HG03457 (cell line): ENCODE measurements at regions not wholly inside any gene's neighbourhood (a gene's known extent, or its start where the extent isn't known, plus 50 kb on each side); places are given as distances from the start of the nearest gene placed in this dataset.

Experiments
- ATAC-seq: cut with Tn5 transposase; IDR thresholded peaks from one replicate; pipeline ENCODE4 v1.9.1; 2021; ENCODE audit warnings: moderate number of reproducible peaks; ENCODE audit not compliant: unreplicated experiment

DNA sequence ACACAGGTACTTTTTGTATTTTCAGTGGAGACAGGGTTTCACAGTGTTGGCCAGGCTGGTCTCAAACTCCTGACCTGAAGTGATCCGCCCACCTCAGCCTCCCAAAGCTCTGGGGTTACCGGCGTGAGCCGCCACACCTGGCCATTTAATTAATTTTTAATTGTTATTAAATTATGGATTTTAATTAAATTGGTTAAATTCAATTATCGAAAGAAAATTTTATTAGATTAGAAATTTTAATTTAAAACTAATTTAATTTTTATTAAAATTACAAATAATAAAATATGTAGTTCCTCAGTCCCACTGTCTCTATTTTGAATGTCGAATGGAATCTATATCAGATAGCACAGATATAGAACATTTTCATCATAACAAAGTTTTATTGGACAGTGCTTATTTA lies 416.5 kb downstream of the GABRG2 start:
- ATAC-seq, result no peak

- no peak for ATAC-seq
Measured at GRCh38 chr5:162484986-162485385, 417.4 kb downstream of the GABRG2 start.

- ATAC-seq, result no peak
Measured at GRCh38 chr5:162485666-162486292, 418.2 kb downstream of the GABRG2 start.

DNA sequence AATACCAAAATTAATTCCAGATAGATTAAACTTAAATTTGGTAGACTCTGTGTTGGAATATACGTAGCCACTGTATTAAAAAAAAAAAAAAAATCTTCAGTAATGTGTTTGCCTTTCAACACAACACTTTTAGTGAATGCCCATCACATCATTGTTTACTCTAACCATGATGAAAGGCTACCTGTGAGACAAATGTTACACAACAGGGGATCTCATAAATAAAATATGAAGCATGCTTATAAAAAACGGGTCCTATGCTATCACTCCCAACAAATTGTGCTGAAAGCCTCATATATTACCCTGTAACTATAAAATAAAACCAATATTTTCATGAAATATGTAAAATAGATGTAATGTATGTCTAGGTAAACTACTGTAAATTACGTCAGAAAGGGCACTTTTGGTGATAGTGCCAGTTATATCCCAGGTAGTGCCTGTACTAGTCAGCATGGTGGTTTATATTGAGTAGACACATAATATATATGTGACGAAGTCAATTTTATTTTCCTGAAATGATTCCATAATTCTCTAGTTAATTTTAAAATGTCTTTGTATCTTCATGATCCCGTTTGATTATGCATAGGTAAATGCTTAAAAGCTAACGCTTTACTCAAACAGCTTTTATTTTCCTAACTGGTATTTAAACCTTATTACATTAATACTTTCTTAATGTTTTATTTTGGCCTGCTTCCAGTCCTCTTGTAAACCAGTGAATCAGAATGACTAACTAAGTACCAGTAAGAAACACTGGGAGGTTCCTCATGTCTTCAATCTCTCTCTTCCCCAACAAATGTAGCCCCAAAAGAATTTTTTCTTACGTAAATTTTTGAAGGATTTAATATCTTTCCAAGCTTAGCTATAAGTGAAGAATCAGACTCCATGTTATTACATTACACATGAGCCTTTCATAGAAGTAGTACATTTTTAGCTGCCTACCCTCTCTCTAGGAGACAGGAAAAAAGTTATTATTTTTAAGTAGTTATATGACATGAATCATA lies 420.3 kb downstream of the GABRG2 start:
- ATAC-seq, result no peak

GRCh38 chr5:162496100-162496808 lies 428.7 kb downstream of the GABRG2 start:
- ATAC-seq, result no peak

DNA sequence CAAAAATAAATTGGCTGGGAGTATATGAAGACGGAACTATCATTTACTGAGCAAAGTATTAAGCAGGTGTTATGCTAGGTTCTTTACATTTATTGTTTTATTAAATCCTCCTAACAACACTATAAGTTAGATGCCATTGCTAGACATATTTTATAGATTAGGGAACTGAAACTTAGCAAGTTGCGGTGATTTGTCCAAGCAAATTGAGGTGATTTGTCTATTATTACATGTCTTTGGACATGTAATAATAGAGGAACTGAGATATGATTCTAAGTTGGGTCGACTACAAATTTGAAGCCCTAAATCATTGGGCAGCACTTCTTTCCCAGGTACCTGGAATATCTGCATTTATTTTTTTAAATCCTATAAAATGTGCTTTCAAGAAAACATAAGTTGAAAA lies 429.9 kb downstream of the GABRG2 start:
- ATAC-seq, result no peak

- ATAC-seq, result no peak
Measured at GRCh38 chr5:162502780-162503179, 435.2 kb downstream of the GABRG2 start.

- ATAC-seq, result no peak
Measured at GRCh38 chr5:162503796-162504195, 436.2 kb downstream of the GABRG2 start.

GRCh38 chr5:162512935-162513565 lies 445.5 kb downstream of the GABRG2 start:
- ATAC-seq, result no peak

DNA sequence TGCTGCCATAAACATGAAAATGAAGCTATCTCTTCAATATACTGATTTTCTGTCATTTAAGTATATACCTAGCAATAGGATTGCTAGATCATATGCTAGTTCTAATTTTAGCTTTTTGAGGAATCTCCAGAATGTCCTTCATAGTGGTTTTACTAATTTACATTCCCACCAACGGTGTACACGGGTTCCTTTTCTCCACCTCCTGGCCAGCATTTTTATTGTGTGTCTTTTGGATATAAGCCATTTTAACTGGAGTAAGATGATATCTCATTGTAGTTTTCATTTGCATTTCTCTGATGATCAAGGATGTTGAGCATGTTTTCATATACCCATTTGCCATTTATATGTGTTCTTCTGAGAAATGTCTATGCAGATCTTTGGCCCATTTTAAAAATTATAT lies 446.5 kb downstream of the GABRG2 start:
- no peak for ATAC-seq

DNA sequence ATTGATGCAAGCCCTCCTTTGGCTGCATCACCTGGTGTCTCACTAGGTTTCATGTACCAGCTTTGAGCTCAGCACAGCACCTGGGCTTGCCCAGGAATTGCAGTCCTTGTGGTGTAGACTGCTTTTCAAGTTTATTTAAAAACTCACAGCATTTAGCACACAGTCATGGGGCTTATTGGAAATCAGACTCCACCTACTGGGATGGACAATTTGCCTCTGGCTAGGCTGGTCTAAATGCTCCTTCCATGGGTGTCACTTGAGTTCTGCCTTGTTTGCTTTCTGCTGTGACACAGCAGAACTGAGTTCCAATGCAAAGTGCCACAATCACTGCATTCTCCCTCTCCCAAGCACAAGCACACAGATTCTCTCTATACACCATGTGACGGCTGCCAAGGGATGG lies 453.3 kb downstream of the GABRG2 start:
- ATAC-seq, result no peak

GRCh38 chr5:162529209-162529608 lies 461.6 kb downstream of the GABRG2 start:
- ATAC-seq, result no peak

DNA sequence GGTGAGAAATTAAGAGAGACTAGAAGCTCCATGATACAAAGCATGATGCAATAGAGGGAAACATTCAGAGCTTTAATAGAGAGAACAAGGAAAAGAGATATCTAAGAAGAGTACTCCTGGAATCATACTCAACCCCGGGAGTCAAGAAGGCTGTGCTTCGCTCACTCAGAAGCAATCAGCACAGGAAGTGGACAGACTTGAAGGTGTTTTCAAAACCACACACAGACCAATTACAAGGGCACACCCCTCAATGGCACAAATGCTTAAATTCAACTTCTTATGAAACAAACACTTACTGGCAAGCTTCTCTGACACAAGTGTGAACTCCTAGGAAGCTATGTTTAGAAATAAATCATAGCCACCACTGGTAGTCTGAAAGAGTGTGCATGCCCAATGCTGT lies 462.3 kb downstream of the GABRG2 start:
- no peak for ATAC-seq

DNA sequence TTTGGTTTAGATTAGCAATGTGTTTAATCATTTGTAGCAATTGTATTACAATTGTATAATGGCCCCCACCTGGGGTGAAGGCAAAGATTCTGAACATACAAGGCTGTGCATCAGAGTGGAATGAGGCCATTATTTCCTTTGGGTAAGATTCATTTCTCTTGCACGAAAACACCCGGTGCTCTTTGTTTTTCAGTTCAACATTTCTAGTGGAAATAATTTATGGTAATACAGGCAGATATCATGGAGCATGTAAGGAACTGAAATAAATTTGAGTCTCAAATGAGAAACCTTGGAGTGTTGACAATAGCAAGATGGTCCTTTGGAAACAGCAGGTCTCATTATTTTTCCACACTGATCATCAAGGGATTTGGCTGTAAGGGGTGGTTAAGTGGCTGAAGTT lies 475.9 kb downstream of the GABRG2 start:
- no peak for ATAC-seq

DNA sequence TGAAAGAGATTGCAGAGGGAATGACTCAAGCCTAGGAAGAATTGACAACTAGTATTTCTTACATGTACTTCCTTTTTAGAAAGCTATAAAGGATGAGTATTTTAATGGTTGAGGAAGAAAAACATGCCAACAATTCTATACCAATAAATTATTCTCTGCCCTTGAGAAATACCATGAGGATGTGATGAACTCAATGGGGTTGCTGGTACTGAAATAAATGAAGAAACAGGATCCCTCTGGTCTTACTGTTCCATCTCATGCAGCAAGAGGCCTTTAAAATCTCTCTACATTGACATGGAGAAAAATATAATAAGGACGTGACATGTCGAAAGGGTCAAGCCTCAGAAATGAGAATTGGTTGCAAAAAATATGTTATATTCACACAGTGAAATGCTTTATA lies 477.3 kb downstream of the GABRG2 start:
- ATAC-seq, result no peak

DNA sequence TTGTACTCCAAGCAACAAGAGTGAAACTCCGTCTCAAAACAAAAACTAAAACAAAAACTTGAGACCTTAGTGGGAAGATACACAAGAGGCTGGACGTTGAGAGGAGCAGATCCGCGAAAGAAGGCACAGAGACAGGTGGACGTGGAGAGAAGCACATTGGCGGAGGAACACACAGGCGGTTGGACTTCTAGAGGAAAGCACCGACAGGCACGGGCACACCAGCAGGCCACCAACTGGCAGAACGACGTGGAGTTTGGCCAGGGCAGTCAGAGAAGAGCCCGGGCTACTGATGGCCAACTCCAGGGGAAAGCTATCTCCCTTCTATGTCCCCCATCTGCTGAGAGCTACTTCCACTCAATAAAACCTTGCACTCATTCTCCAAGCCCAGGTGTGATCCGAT lies 482.7 kb downstream of the GABRG2 start:
- ATAC-seq, result no peak

GRCh38 chr5:162558120-162558519 lies 490.5 kb downstream of the GABRG2 start:
- ATAC-seq, result no peak

GRCh38 chr5:162567644-162568043 lies 500.1 kb downstream of the GABRG2 start:
- ATAC-seq, result no peak

- ATAC-seq, result no peak
Measured at GRCh38 chr5:162573758-162574157, 506.2 kb downstream of the GABRG2 start.

GRCh38 chr5:162591724-162592123 lies 524.2 kb downstream of the GABRG2 start:
- ATAC-seq, result no peak

DNA sequence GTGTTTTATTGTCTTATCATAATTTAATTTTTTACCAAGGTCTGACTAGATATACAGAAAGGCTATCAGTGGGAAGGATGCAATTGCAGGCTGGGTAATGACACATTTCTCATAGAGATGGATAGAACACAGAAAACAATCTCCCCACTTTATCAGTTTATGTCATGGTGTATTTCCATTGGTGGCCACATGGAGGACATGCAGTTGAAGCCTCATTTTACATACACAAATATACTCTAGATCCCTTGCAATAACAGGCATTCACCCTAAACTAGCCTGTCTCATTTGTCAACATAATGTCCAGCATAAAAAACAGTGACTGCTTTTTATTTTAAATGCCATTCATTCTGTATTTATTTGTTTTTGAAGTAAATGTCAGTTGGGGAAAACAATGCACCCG lies 526.3 kb downstream of the GABRG2 start:
- ATAC-seq, result no peak
